Epidermal melanocyte (primary cell): ENCODE measurements at regions not wholly inside any gene's neighbourhood (a gene's known extent, or its start where the extent isn't known, plus 50 kb on each side); places are given as distances from the start of the nearest gene placed in this dataset.
"Not testable (repeated sequence)": the region's sequence is repeated elsewhere in the genome, so short reads cannot be mapped to it uniquely, and the experiment has no call there.

Experiments used
- DNase-seq: peaks from one replicate; pipeline ENCODE4 v3.0.0; 2011; ENCODE audit warnings: low spot score; ENCODE audit not compliant: insufficient read length

- DNase-seq = no peak
These were observed 494.7 kb upstream of the MARCKS start for GRCh38 chr6:113362301-113363047.

- no peak for DNase-seq
These were observed 493.9 kb upstream of the MARCKS start for GRCh38 chr6:113363048-113363798.

GRCh38 chr6:113363866-113364265, 493.3 kb upstream of the MARCKS start:
- no peak for DNase-seq

- no peak for DNase-seq
These were observed 492.4 kb upstream of the MARCKS start for GRCh38 chr6:113364766-113365165.

GRCh38 chr6:113365191-113365590, 492.0 kb upstream of the MARCKS start:
- DNase-seq = no peak

GRCh38 chr6:113366505-113366904, 490.6 kb upstream of the MARCKS start:
- DNase-seq = no peak

GRCh38 chr6:113370508-113371502, 486.3 kb upstream of the MARCKS start:
- DNase-seq = no peak

GRCh38 chr6:113375466-113375865, 481.7 kb upstream of the MARCKS start:
- not testable (repeated sequence) for DNase-seq

GRCh38 chr6:113375950-113376846, 480.9 kb upstream of the MARCKS start:
- no peak for DNase-seq

- DNase-seq = no peak
These were observed 480.3 kb upstream of the MARCKS start for GRCh38 chr6:113376847-113377165.

- no peak for DNase-seq
These were observed 479.7 kb upstream of the MARCKS start for GRCh38 chr6:113377362-113377942.

GRCh38 chr6:113380591-113380990, 476.6 kb upstream of the MARCKS start:
- no peak for DNase-seq

GRCh38 chr6:113381232-113381631, 475.9 kb upstream of the MARCKS start:
- DNase-seq = no peak

- no peak for DNase-seq
These were observed 475.2 kb upstream of the MARCKS start for GRCh38 chr6:113381959-113382358.

GRCh38 chr6:113383701-113384100, 473.4 kb upstream of the MARCKS start:
- DNase-seq = no peak

- no peak for DNase-seq
These were observed 472.1 kb upstream of the MARCKS start for GRCh38 chr6:113385020-113385431.

GRCh38 chr6:113388996-113389395, 468.1 kb upstream of the MARCKS start:
- no peak for DNase-seq

- no peak for DNase-seq
These were observed 464.5 kb upstream of the MARCKS start for GRCh38 chr6:113392551-113393055.

GRCh38 chr6:113394216-113394615, 462.9 kb upstream of the MARCKS start:
- no peak for DNase-seq

- DNase-seq = no peak
These were observed 462.4 kb upstream of the MARCKS start for GRCh38 chr6:113394729-113395128.
